Suprapubic skin (tissue), 4 donors: ENCODE measurements at regions not wholly inside any gene's neighbourhood (a gene's known extent, or its start where the extent isn't known, plus 50 kb on each side); places are given as distances from the start of the nearest gene placed in this dataset.

ENCODE experiments used
- CTCF ChIP-seq, 2 donors: fragments of 200-600 bp in 1 of 2; fragments of 450-650 bp in 1 of 2; sonication (generic) in 1 of 2; IDR thresholded peaks; one replicate each; pipeline ENCODE4 v1.5.1; 2016 to 2019; ENCODE audit warnings: antibody characterized with exemption in 2 of 2, mild to moderate bottlenecking in 1 of 2, moderate library complexity in 1 of 2
- EP300 ChIP-seq: sonication (generic); formaldehyde crosslinking; IDR thresholded peaks from one replicate; pipeline ENCODE4 v1.6.1; 2017; ENCODE audit warnings: antibody characterized with exemption
- POLR2A ChIP-seq, 2 donors: fragments of 450-650 bp; IDR thresholded peaks; one replicate each; pipeline ENCODE4 v1.6.1; 2017; ENCODE audit warnings: antibody characterized with exemption in 2 of 2, mild to moderate bottlenecking in 2 of 2, moderate library complexity in 2 of 2
- POLR2AphosphoS5 ChIP-seq, 3 donors: sonication (generic); formaldehyde crosslinking; IDR thresholded peaks; one replicate each; pipeline ENCODE4 v1.6.1; 2017; ENCODE audit warnings: antibody characterized with exemption in 3 of 3

GRCh38 chr12:75819512-75819911, 212.1 kb downstream of the PHLDA1 start:
- TF ChIP-seq CTCF (IDR thresholded peaks at IDR 0.05) (no peak), POLR2A (IDR thresholded peaks at IDR 0.05) (no peak), POLR2AphosphoS5 (IDR thresholded peaks at IDR 0.05) (no peak), EP300 (no peak)
